ENCODE measurements at regions not wholly inside any gene's neighbourhood (a gene's known extent, or its start where the extent isn't known, plus 50 kb on each side); places are given as distances from the start of the nearest gene placed in this dataset.

DNA sequence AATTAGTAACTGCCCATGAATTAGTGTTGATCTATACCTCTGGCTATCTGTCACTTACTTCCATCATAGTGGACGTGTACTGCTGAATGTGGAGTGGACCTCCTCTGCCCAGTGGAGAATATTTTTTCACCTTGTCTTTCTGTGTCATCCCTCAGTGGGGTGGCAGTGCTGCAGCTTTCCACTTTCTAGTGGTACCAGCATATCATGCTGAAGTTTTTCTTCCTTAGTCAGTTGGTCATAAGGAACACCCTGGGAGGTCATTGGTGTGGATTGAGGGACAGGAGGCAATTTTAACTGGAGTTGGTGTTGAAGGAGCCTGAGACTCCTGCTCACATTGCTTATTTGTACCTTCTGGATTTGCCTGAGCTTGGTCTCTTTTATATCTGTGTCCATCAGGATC is 151.7 kb upstream of the ANKH start:
- H3K4me1 ChIP-seq (ENCODE audit: control insufficient read depth in 2 of 2, insufficient read depth in 2 of 2, low read length in 2 of 2): no peaks in the 10 kb centered on the region
- no peak overlapping the region for H3K27ac ChIP-seq (ENCODE audit: low read length in 2 of 2)
- no peaks in the 10 kb centered on the region for H3K79me2 ChIP-seq (ENCODE audit: control insufficient read depth, insufficient read depth, low read length)
- Mint-ChIP-seq H3K9me3 (ENCODE audit: insufficient read depth) (no peaks in the 10 kb centered on the region), H3K4me3 (no peak overlapping the region), H3K27ac (no peak overlapping the region), H3K4me1 (no peaks in the 10 kb centered on the region), H3K27me3 (peaks cover 50% of the 10 kb centered on the region)
- no CpG with 5 or more reads among the region's 1 CpG for WGBS (ENCODE audit: insufficient coverage)
- H3K4me2 ChIP-seq (replicated peaks; ENCODE audit: low read depth, low read length, poor library complexity, severe bottlenecking): no peak overlapping the region
- no peak overlapping the region for H3K9ac ChIP-seq (ENCODE audit: low read length)
- no peak overlapping the region for H2AFZ ChIP-seq (ENCODE audit: insufficient read depth, low read depth, low read length, poor library complexity, severe bottlenecking)
- CTCF ChIA-PET: interaction anchor here (1.5 to 4.1 kb wide), 2 partner anchors 8 to 13 kb away, joined by 4 to 12 read pairs; no protein-coding TSS in a partner anchor
- POLR2A ChIA-PET: no interaction called here
- DNase-seq (no peak), ATAC-seq (ENCODE audit: low read depth) (no peak)
- peaks cover 0 to 8% (median 0%) of the 10 kb centered on the region in 4 experiments for H3K27me3 ChIP-seq (replicated peaks in 1 of 4; ENCODE audit: control extremely low read depth in 1 of 4, control insufficient read depth in 3 of 4, insufficient read depth in 4 of 4, low read length in 3 of 4)
- H3K36me3 ChIP-seq (replicated peaks in 1 of 2; ENCODE audit: control extremely low read depth in 1 of 2, control insufficient read depth in 1 of 2, extremely low read depth in 1 of 2, insufficient read depth in 2 of 2, low read length in 1 of 2): no peaks in the 10 kb centered on the region
- H3K9me3 ChIP-seq (ENCODE audit: control extremely low read depth in 1 of 3, control insufficient read depth in 2 of 3, insufficient read depth in 1 of 3, low read length in 2 of 3): no peaks in the 10 kb centered on the region
- H3K4me3 ChIP-seq (ENCODE audit: control extremely low read depth in 1 of 5, extremely low read depth in 1 of 5, insufficient read depth in 1 of 5, low read depth in 2 of 5, low read length in 4 of 5): no peak overlapping the region
- no peaks in the 10 kb centered on the region for H4K20me1 ChIP-seq (ENCODE audit: control insufficient read depth, insufficient read depth, low read length, poor library complexity, severe bottlenecking)
- TF ChIP-seq, protein P1, sequence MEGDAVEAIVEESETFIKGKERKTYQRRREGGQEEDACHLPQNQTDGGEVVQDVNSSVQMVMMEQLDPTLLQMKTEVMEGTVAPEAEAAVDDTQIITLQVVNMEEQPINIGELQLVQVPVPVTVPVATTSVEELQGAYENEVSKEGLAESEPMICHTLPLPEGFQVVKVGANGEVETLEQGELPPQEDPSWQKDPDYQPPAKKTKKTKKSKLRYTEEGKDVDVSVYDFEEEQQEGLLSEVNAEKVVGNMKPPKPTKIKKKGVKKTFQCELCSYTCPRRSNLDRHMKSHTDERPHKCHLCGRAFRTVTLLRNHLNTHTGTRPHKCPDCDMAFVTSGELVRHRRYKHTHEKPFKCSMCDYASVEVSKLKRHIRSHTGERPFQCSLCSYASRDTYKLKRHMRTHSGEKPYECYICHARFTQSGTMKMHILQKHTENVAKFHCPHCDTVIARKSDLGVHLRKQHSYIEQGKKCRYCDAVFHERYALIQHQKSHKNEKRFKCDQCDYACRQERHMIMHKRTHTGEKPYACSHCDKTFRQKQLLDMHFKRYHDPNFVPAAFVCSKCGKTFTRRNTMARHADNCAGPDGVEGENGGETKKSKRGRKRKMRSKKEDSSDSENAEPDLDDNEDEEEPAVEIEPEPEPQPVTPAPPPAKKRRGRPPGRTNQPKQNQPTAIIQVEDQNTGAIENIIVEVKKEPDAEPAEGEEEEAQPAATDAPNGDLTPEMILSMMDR (IDR thresholded peaks at IDR 0.05): no peak
- TF ChIP-seq EZH2 (IDR thresholded peaks at IDR 0.05; ENCODE audit: borderline replicate concordance, insufficient read depth, low read depth, low read length, poor library complexity, severe bottlenecking): no peak
- intact Hi-C loops (cut with micrococcal nuclease): no loop called here

DNA sequence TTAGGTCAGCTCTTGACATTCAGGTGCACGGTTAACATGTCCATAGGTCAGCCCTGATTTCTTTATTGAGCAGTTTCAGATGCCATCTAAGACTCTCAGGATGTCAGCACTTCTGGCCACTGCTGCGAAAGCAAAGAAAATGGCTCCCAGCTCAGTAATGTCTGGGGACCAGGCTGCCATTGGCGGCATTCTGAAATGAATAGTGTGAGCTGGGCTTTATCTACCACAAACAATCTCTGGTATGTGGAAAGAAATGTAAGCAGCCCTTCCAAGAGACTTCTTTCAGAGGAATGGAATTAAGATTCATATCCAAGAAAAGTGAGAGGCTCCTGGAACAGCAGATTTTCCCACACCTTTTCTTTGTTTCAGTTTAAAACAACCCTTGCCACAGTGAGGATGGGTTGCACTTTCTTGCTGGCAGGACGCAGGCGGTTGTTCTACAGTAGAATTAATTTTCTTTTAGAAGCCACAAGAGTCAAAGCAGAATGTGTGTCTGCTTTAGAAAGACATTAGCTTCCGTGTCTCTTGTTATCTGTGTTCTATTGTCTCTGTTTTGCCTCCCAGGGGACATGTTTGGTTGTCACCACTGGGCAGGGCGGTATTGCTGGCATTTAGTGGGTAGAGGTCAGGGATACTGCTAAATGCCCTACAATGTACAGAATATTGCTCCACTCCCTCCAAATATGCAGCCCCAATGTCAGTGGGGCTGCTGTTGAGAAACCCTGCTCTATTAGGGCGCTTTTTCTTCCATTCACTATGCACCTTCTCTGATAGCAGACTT is 149.9 kb upstream of the ANKH start:
- peaks cover 0 to 8% (median 0%) of the 10 kb centered on the region in 4 experiments for H3K27me3 ChIP-seq (replicated peaks in 1 of 4; ENCODE audit: control extremely low read depth in 1 of 4, control insufficient read depth in 3 of 4, insufficient read depth in 4 of 4, low read length in 3 of 4)
- no peaks in the 10 kb centered on the region for H3K9me3 Mint-ChIP-seq (ENCODE audit: insufficient read depth)
- H2AFZ ChIP-seq (ENCODE audit: insufficient read depth, low read depth, low read length, poor library complexity, severe bottlenecking): no peak overlapping the region
- H3K4me3 Mint-ChIP-seq: no peak overlapping the region
- H4K20me1 ChIP-seq (ENCODE audit: control insufficient read depth, insufficient read depth, low read length, poor library complexity, severe bottlenecking): no peaks in the 10 kb centered on the region
- H3K27ac Mint-ChIP-seq: no peak overlapping the region
- no peaks in the 10 kb centered on the region for H3K36me3 ChIP-seq (replicated peaks in 1 of 2; ENCODE audit: control extremely low read depth in 1 of 2, control insufficient read depth in 1 of 2, extremely low read depth in 1 of 2, insufficient read depth in 2 of 2, low read length in 1 of 2)
- peaks cover 33% of the 10 kb centered on the region for H3K27me3 Mint-ChIP-seq
- WGBS (ENCODE audit: insufficient coverage): 89% methylated on average over 2 of the region's 8 CpGs
- ChIA-PET CTCF (interaction anchor here (1.1 to 1.7 kb wide), 2 partner anchors 18 to 64 kb away, joined by 3 to 4 read pairs; no protein-coding TSS in a partner anchor), POLR2A (no interaction called here)
- no peak overlapping the region for H3K27ac ChIP-seq (ENCODE audit: low read length in 2 of 2)
- H3K9me3 ChIP-seq (ENCODE audit: control extremely low read depth in 1 of 3, control insufficient read depth in 2 of 3, insufficient read depth in 1 of 3, low read length in 2 of 3): no peaks in the 10 kb centered on the region
- no peaks in the 10 kb centered on the region for H3K79me2 ChIP-seq (ENCODE audit: control insufficient read depth, insufficient read depth, low read length)
- no peak overlapping the region for H3K4me3 ChIP-seq (ENCODE audit: control extremely low read depth in 1 of 5, extremely low read depth in 1 of 5, insufficient read depth in 1 of 5, low read depth in 2 of 5, low read length in 4 of 5)
- no peaks in the 10 kb centered on the region for H3K4me1 Mint-ChIP-seq
- no peak for ATAC-seq (ENCODE audit: low read depth)
- no peaks in the 10 kb centered on the region for H3K4me1 ChIP-seq (ENCODE audit: control insufficient read depth in 2 of 2, insufficient read depth in 2 of 2, low read length in 2 of 2)
- no peak overlapping the region for H3K4me2 ChIP-seq (replicated peaks; ENCODE audit: low read depth, low read length, poor library complexity, severe bottlenecking)
- no peak for DNase-seq
- TF ChIP-seq, protein P1 (IDR thresholded peaks at IDR 0.05): no peak
- no peak for TF ChIP-seq EZH2 (IDR thresholded peaks at IDR 0.05; ENCODE audit: borderline replicate concordance, insufficient read depth, low read depth, low read length, poor library complexity, severe bottlenecking)
- H3K9ac ChIP-seq (ENCODE audit: low read length): no peak overlapping the region
- intact Hi-C loops (cut with micrococcal nuclease): no loop called here

Measured in B cell (primary cell).